CD8-positive, alpha-beta memory T cell (primary cell): ENCODE measurements at regions not wholly inside any gene's neighbourhood (a gene's known extent, or its start where the extent isn't known, plus 50 kb on each side); places are given as distances from the start of the nearest gene placed in this dataset.
"Not testable (repeated sequence)": the region's sequence is repeated elsewhere in the genome, so short reads cannot be mapped to it uniquely, and the experiment has no call there.

Experiments used
- CTCF ChIA-PET: fragments of 350-600 bp; sonication (Branson Sonifier 250); formaldehyde crosslinking; loops from one replicate; lab custom pipeline; 2021; ENCODE audit warnings: antibody characterized with exemption; lab: Charles Lee
- POLR2A ChIA-PET: fragments of 350-600 bp; sonication (Branson Sonifier 250); formaldehyde crosslinking; loops from one replicate; lab custom pipeline; 2021; ENCODE audit warnings: antibody characterized with exemption; lab: Charles Lee
- DNase-seq, 5 donors: peaks; one replicate each; pipeline versions ENCODE4 v3.0.0 to v3.0.0-alpha.2; 2020 to 2022; ENCODE audit warnings: mixed read lengths in 1 of 5
- H3K27ac ChIP-seq: one replicate; pipeline ENCODE4 v1.7.0; 2013; ENCODE audit warnings: low read depth, mild to moderate bottlenecking, low read length, moderate library complexity
- H3K27me3 ChIP-seq: 2 replicates; pipeline ENCODE4 v1.7.0; 2013; ENCODE audit warnings: low read length, mild to moderate bottlenecking; ENCODE audit not compliant: insufficient read depth, poor library complexity, severe bottlenecking
- H3K36me3 ChIP-seq: 2 replicates; pipeline ENCODE4 v1.7.0; 2013; ENCODE audit warnings: mild to moderate bottlenecking, low read length, moderate library complexity; ENCODE audit not compliant: insufficient read depth
- H3K4me1 ChIP-seq: 2 replicates; pipeline ENCODE4 v1.7.0; 2013; ENCODE audit warnings: mild to moderate bottlenecking, low read length, moderate library complexity; ENCODE audit not compliant: insufficient read depth
- H3K4me3 ChIP-seq: 2 replicates; pipeline ENCODE4 v1.7.0; 2013; ENCODE audit warnings: mild to moderate bottlenecking, low read length
- H3K9me3 ChIP-seq: 2 replicates; pipeline ENCODE4 v1.7.0; 2013; ENCODE audit warnings: mild to moderate bottlenecking, low read length
- H3K27ac Mint-ChIP-seq, 8 donors: one replicate each; pipeline ENCODE4 v1.8.0; 2020 to 2021; ENCODE audit warnings: mixed read lengths in 8 of 8, mild to moderate bottlenecking in 6 of 8, inconsistent platforms in 3 of 8, moderate library complexity in 3 of 8
- H3K27me3 Mint-ChIP-seq, 2 donors: one replicate each; pipeline ENCODE4 v1.8.0; 2020 to 2021; ENCODE audit warnings: mixed read lengths in 2 of 2, mild to moderate bottlenecking in 1 of 2, moderate library complexity in 1 of 2
- H3K36me3 Mint-ChIP-seq, 3 donors: one replicate each; pipeline ENCODE4 v1.8.0; 2020 to 2021; ENCODE audit warnings: mixed read lengths in 3 of 3, inconsistent platforms in 1 of 3, mild to moderate bottlenecking in 1 of 3
- H3K4me1 Mint-ChIP-seq, 3 donors: one replicate each; pipeline ENCODE4 v1.8.0; 2020 to 2021; ENCODE audit warnings: mixed read lengths in 3 of 3, inconsistent platforms in 1 of 3, mild to moderate bottlenecking in 1 of 3
- H3K4me3 Mint-ChIP-seq, 7 donors: one replicate each; pipeline ENCODE4 v1.8.0; 2020 to 2021; ENCODE audit warnings: mixed read lengths in 7 of 7, mild to moderate bottlenecking in 6 of 7, moderate library complexity in 4 of 7, inconsistent platforms in 2 of 7
- H3K9me3 Mint-ChIP-seq, 5 donors: one replicate each; pipeline ENCODE4 v1.8.0; 2020 to 2022; ENCODE audit warnings: mixed read lengths in 5 of 5, mild to moderate bottlenecking in 3 of 5, moderate library complexity in 2 of 5, inconsistent platforms in 1 of 5

GRCh38 chr7:32774541-32774951 is 117.0 kb downstream of the KBTBD2 start:
- Histone ChIP-seq H3K36me3 (no peaks in the 10 kb centered on the region), H3K27me3 (no peaks in the 10 kb centered on the region), H3K9me3 (no peaks in the 10 kb centered on the region), H3K4me3 (no peak overlapping the region), H3K27ac (no peak overlapping the region), H3K4me1 (no peaks in the 10 kb centered on the region)
- Mint-ChIP-seq H3K27ac (no peak overlapping the region), H3K9me3 (no peaks in the 10 kb centered on the region), H3K27me3 (peaks cover 7 to 22% of the 10 kb centered on the region in 2 donors), H3K36me3 (no peaks in the 10 kb centered on the region), H3K4me3 (no peak overlapping the region), H3K4me1 (no peaks in the 10 kb centered on the region)
- no peak for DNase-seq
- ChIA-PET CTCF (no interaction called here), POLR2A (no interaction called here)

DNA sequence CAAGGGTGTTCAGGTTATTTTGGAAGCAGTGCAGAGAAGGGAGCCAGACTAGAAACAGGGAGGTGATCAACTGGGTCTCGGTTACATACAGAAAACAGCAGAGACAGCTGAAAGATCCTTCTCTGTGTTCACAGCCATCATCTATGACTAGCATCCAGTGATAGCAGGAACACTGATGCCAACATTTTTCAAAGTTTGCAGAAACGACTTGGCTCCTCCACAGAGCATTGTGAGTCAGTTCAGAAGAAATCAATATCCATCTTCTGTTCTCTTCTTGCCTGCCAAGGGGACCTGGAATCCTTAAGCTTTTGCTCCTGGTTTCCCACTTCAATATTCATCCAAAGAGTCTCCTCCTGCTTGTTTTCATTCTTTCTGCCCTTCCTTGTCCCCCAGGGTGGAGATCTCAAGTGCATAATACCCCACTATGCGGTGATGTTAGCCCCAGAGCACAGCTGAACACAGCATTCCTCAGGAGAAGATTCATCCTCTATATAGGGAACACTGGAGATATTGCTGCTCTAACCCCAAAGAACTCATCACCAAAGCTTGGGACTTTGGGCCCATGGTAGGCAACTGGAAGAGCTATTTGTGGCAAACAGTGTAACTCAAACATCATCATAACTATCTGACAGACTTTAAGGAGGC is 122.6 kb downstream of the KBTBD2 start:
- H3K27me3 ChIP-seq, H3K9me3 ChIP-seq, H3K27ac Mint-ChIP-seq, H3K36me3 Mint-ChIP-seq, H3K36me3 ChIP-seq, H3K4me1 Mint-ChIP-seq, POLR2A ChIA-PET, CTCF ChIA-PET, H3K9me3 Mint-ChIP-seq, H3K4me3 Mint-ChIP-seq, H3K4me3 ChIP-seq, DNase-seq, H3K27ac ChIP-seq, H3K4me1 ChIP-seq: not testable (repeated sequence)
- H3K27me3 Mint-ChIP-seq, result peaks cover 21 to 44% of the 10 kb centered on the region in 2 donors

DNA sequence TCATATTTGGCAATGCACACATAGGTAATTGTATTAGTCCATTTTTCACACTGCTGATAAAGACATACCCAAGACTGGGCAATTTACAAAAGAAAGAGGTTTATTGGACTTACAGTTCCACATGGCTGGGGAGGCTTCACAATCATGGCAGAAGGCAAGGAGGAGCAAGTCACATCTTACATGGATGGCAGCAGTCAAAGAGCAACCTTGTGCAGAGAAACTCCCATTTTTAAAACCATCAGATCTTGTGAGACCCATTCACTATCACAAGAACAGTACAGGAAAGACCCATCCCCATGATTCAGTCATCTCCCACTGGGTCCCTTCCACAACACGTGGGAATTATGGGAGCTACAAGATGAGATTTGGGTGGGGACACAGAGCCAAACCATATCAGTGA is 123.2 kb downstream of the KBTBD2 start:
- H3K4me3 ChIP-seq, POLR2A ChIA-PET, H3K9me3 ChIP-seq, H3K36me3 Mint-ChIP-seq, H3K4me3 Mint-ChIP-seq, H3K4me1 ChIP-seq, H3K36me3 ChIP-seq, H3K4me1 Mint-ChIP-seq, CTCF ChIA-PET, H3K27me3 ChIP-seq, H3K9me3 Mint-ChIP-seq, H3K27ac ChIP-seq, DNase-seq, H3K27ac Mint-ChIP-seq: not testable (repeated sequence)
- peaks cover 27 to 50% of the 10 kb centered on the region in 2 donors for H3K27me3 Mint-ChIP-seq

DNA sequence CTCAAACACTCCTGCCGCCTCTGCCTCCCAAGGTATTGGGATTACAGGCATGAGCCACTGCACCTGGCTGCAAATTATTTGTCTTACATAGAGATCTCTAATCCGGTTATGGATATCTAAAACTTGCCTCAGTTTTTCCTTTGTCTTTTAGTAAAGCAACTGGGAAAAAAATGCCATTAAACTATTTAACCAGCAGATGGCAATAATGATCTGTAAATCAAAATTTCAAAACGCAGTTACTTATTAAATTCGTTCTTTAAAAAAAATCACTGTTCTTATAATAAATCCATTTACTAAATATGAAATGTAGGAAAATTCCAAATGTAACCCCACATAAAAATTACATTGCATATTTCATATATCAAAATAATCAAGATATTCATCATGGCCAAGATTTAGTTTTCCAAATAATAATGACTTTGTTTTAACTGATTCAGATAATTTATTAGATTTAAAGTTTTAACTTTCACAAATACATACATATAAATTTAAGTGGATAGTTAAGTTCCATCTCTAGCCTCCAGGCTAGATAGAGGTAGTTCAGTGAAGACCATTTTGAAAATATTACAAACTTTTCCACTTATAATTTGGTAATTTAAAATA is 125.8 kb downstream of the KBTBD2 start:
- CTCF ChIA-PET, result interaction anchor here (0.8 to 1.0 kb wide), 2 partner anchors 177 to 343 kb away, joined by 3 to 4 read pairs; no protein-coding TSS in a partner anchor
- H3K4me1 Mint-ChIP-seq, H3K27ac ChIP-seq, POLR2A ChIA-PET, H3K36me3 Mint-ChIP-seq, H3K9me3 ChIP-seq, H3K4me3 ChIP-seq, H3K27ac Mint-ChIP-seq, H3K4me1 ChIP-seq, H3K36me3 ChIP-seq, H3K4me3 Mint-ChIP-seq, H3K9me3 Mint-ChIP-seq, H3K27me3 ChIP-seq: not testable (repeated sequence)
- DNase-seq, result peak in 1 of 5 donors; percentile 11
- H3K27me3 Mint-ChIP-seq, result peaks cover 36 to 53% of the 10 kb centered on the region in 2 donors

GRCh38 chr7:32765185-32765584 is 126.4 kb downstream of the KBTBD2 start:
- ChIA-PET POLR2A (no interaction called here), CTCF (interaction anchor here (0.8 kb wide), 1 partner anchor 178 kb away, joined by 4 read pairs; no protein-coding TSS in a partner anchor)
- no peak overlapping the region for H3K4me3 ChIP-seq
- no peak for DNase-seq
- H3K27me3 ChIP-seq, result no peaks in the 10 kb centered on the region
- peaks cover 9 to 10% (median 9%) of the 10 kb centered on the region in 3 donors for H3K4me1 Mint-ChIP-seq
- peaks cover 0 to 2% (median 0%) of the 10 kb centered on the region in 3 donors for H3K36me3 Mint-ChIP-seq
- no peaks in the 10 kb centered on the region for H3K36me3 ChIP-seq
- peaks cover 0 to 6% (median 3%) of the 10 kb centered on the region in 5 donors for H3K9me3 Mint-ChIP-seq
- H3K4me1 ChIP-seq, result no peaks in the 10 kb centered on the region
- no peak overlapping the region for H3K4me3 Mint-ChIP-seq
- H3K9me3 ChIP-seq, result no peaks in the 10 kb centered on the region
- H3K27ac ChIP-seq, result no peak overlapping the region
- peaks cover 38 to 56% of the 10 kb centered on the region in 2 donors for H3K27me3 Mint-ChIP-seq
- H3K27ac Mint-ChIP-seq, result no peak overlapping the region

DNA sequence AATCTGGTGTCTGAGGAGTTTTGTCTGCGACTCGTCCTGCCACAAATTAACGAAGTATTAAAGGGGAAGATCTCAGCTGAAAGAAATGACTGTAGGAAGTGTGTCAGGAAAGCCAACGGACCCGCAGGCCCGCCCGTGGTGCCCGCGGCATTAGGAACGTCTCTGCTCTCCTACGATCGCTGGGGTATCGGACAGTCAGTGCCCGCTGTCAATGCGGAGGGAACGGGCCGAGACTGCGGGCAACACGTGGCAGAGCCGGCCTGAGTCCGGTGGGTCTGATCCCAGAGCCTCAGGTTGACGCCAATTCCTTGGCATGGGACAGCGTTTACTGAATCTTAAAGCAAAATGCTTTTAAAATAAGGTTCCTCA is 128.7 kb downstream of the KBTBD2 start:
- no peak overlapping the region for H3K4me3 ChIP-seq
- Mint-ChIP-seq H3K9me3 (peaks cover 0 to 2% (median 0%) of the 10 kb centered on the region in 5 donors), H3K36me3 (peaks cover 0 to 2% (median 0%) of the 10 kb centered on the region in 3 donors), H3K4me3 (peak overlapping the region in 1 of 7 donors; percentile 20), H3K4me1 (peaks cover 9 to 10% (median 9%) of the 10 kb centered on the region in 3 donors), H3K27ac (peak overlapping the region in 1 of 8 donors; percentile 51), H3K27me3 (peaks cover 39 to 57% of the 10 kb centered on the region in 2 donors)
- POLR2A ChIA-PET, result no interaction called here
- no peak overlapping the region for H3K27ac ChIP-seq
- no peak for DNase-seq
- no peaks in the 10 kb centered on the region for H3K27me3 ChIP-seq
- H3K36me3 ChIP-seq, result no peaks in the 10 kb centered on the region
- no peaks in the 10 kb centered on the region for H3K9me3 ChIP-seq
- no peaks in the 10 kb centered on the region for H3K4me1 ChIP-seq
- CTCF ChIA-PET, result no interaction called here

DNA sequence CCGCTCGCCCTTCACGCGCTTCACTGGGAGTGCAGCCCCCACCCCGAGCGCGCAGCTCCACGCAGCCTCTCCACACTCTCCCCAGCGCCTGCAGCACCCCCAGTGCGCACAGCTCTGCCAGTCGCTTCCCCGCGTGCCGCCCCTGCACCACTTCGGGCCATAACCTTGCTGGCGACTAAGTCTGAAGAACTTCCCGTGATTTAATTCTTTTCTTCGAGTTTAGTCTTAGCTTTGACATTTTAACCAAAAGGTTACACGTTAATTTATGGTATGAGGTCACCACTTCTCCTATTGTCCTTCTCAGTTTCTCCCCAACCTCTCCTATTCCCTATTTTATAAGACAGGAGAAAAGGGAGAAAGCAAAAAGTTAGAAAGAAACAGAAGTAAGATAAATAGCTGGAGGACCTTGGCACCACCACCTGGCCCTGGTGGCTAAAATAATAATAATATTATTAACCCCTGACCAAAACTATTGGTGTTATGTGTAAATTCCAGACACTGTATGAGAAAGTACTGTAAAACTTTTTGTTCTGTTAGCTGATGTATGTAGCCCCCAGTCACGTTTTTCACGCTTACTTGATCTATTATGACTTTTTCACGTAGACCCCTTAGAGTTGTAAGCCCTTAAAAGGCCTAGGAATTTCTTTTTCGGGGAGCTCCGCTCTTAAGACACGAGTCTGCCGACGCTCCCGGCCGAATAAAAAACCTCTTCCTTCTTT is 129.2 kb downstream of the KBTBD2 start:
- DNase-seq, H3K9me3 Mint-ChIP-seq, H3K27me3 ChIP-seq, H3K4me1 Mint-ChIP-seq, H3K4me3 ChIP-seq, H3K36me3 Mint-ChIP-seq, H3K9me3 ChIP-seq, H3K36me3 ChIP-seq, POLR2A ChIA-PET, H3K4me1 ChIP-seq, CTCF ChIA-PET, H3K27ac ChIP-seq: not testable (repeated sequence)
- Mint-ChIP-seq H3K27ac (peak overlapping the region in 1 of 8 donors; percentile 51), H3K27me3 (peaks cover 37 to 57% of the 10 kb centered on the region in 2 donors), H3K4me3 (peak overlapping the region in 1 of 7 donors; percentile 20)
